ENCODE measurements at regions not wholly inside any gene's neighbourhood (a gene's known extent, or its start where the extent isn't known, plus 50 kb on each side); places are given as distances from the start of the nearest gene placed in this dataset.
"Not testable (repeated sequence)": the region's sequence is repeated elsewhere in the genome, so short reads cannot be mapped to it uniquely, and the experiment has no call there.

DNA sequence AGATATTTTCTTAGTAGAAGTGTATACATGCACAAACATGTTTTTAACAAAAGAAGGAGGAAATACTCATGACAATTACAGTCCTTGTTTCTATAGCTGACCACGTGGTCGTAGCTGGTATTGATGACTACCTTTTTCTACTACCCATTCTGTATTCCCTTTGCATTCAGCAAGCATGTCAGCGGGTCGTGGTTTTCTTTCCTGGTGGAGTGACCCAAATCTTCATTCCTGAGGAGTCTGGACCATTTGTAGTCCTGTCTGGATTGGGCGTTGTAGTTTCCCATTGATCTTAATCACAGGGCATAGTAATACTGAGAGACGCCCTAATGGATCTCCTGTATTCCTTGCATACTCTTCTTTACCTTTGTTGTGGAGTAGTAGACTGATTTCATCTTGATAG is 472.1 kb upstream of the RGS6 start:
- 85 to 97% methylated on average over 6 of the region's 6 CpGs for WGBS, 2 donors
- no peaks in the 10 kb centered on the region for H3K27me3 ChIP-seq
- intact Hi-C loops (cut with DNase I), result no loop called here
- TF ChIP-seq POLR2A (IDR thresholded peaks at IDR 0.05) (no peak), CTCF (IDR thresholded peaks at IDR 0.05) (no peak)
- no peaks in the 10 kb centered on the region for H3K9me3 ChIP-seq
- H3K4me1 ChIP-seq, result no peaks in the 10 kb centered on the region
- H3K4me3 ChIP-seq (replicated peaks in 1 of 3), result no peak overlapping the region
- DNase-seq, result no peak
- no peak overlapping the region for H3K27ac ChIP-seq
- H3K36me3 ChIP-seq, result no peaks in the 10 kb centered on the region

DNA sequence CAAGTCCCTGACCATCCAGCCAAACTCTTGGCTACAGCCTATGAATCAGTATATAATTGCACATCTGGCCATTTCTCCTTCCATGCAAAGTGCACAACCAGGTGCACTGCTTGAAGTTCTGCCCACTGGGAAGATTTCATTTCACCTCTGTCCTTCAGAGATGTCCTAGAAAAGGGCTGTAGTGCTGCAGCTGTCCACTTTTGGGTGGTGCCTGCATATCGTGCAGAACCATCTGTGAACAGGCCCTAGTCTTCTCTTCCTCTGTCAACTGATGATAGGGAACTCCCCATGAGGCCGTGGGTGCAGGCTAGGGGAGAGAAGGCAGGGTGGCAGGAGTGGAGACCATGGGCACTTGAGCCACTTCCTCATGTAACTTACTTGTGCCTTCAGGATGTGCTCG is 470.6 kb upstream of the RGS6 start:
- H3K4me1 ChIP-seq; DNase-seq; intact Hi-C loops (cut with DNase I); H3K36me3 ChIP-seq; H3K27me3 ChIP-seq; H3K4me3 ChIP-seq (replicated peaks in 1 of 3); H3K27ac ChIP-seq; H3K9me3 ChIP-seq: not testable (repeated sequence)
- 93 to 95% methylated on average over 2 to 3 of the region's 3 CpGs for WGBS, 2 donors

GRCh38 chr14:71463807-71464206 is 468.4 kb upstream of the RGS6 start:
- TF ChIP-seq POLR2A (IDR thresholded peaks at IDR 0.05) (no peak), CTCF (IDR thresholded peaks at IDR 0.05) (no peak)
- Histone ChIP-seq H3K4me3 (replicated peaks in 1 of 3) (no peak overlapping the region), H3K4me1 (peaks cover 6 to 7% of the 10 kb centered on the region in 2 donors), H3K27ac (no peak overlapping the region), H3K27me3 (no peaks in the 10 kb centered on the region), H3K9me3 (no peaks in the 10 kb centered on the region), H3K36me3 (no peaks in the 10 kb centered on the region)
- intact Hi-C loops (cut with DNase I), result no loop called here
- DNase-seq, result no peak

GRCh38 chr14:71464840-71465239 is 467.4 kb upstream of the RGS6 start:
- H3K4me3 ChIP-seq (replicated peaks in 1 of 3), result no peak overlapping the region
- no peak for DNase-seq
- intact Hi-C loops (cut with DNase I), result no loop called here
- no peak for TF ChIP-seq CTCF (IDR thresholded peaks at IDR 0.05)
- TF ChIP-seq POLR2A (IDR thresholded peaks at IDR 0.05), result no peak
- 95 to 98% methylated on average over 4 of the region's 4 CpGs for WGBS, 2 donors
- no peak overlapping the region for H3K27ac ChIP-seq
- H3K9me3 ChIP-seq, result no peaks in the 10 kb centered on the region
- peaks cover 6 to 7% of the 10 kb centered on the region in 2 donors for H3K4me1 ChIP-seq
- no peaks in the 10 kb centered on the region for H3K36me3 ChIP-seq
- H3K27me3 ChIP-seq, result no peaks in the 10 kb centered on the region

DNA sequence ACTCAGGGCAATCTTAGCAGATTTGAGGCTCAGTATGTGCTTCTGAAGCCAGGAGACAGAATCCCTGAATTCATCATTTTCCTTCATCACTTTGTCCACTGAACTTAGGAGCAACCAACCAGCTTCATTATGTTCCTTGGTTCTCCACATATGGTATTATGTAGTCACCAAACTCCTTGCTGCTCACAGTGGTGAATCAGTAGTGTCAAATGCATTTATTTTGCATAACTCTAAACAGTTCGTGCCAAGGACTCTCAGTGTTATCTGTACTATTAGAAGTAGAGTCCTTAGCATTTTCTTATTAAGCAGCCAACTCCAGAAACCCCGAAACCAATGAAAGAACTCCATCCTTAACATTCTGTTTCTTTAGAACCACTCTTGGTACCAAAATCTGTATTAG is 466.9 kb upstream of the RGS6 start:
- DNase-seq, result no peak
- no peaks in the 10 kb centered on the region for H3K36me3 ChIP-seq
- no peaks in the 10 kb centered on the region for H3K9me3 ChIP-seq
- H3K4me3 ChIP-seq (replicated peaks in 1 of 3), result no peak overlapping the region
- peaks cover 6 to 7% of the 10 kb centered on the region in 2 donors for H3K4me1 ChIP-seq
- TF ChIP-seq POLR2A (IDR thresholded peaks at IDR 0.05) (no peak), CTCF (IDR thresholded peaks at IDR 0.05) (no peak)
- H3K27me3 ChIP-seq, result no peaks in the 10 kb centered on the region
- intact Hi-C loops (cut with DNase I), result no loop called here
- no peak overlapping the region for H3K27ac ChIP-seq
- 93% methylated on average over 2 of the region's 2 CpGs for WGBS, 2 donors

DNA sequence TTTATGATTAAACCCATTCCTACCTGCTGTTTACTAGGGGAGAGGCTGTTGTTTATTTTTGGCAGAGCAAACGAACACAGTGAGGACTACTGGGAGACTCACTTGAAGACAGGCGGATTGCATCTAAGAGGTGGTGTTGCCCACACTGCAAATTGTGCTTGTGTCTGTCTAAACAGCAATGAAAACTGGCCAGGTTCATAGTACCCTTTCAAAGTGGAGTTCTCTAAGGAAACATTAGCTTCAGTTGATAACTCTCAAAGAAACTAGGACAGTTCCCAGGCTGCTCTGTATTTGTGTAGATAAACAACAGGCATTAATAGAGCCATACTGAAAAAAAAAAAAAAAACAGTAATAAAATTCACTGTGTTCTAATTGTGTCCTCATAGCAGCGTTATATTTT is 466.0 kb upstream of the RGS6 start:
- 43 to 48% methylated on average over 3 of the region's 3 CpGs for WGBS, 2 donors
- Histone ChIP-seq H3K4me3 (replicated peaks in 1 of 3) (no peak overlapping the region), H3K27ac (no peak overlapping the region), H3K27me3 (no peaks in the 10 kb centered on the region), H3K4me1 (peaks cover 6 to 7% of the 10 kb centered on the region in 2 donors), H3K36me3 (no peaks in the 10 kb centered on the region), H3K9me3 (no peaks in the 10 kb centered on the region)
- intact Hi-C loops (cut with DNase I), result no loop called here
- DNase-seq, result no peak
- TF ChIP-seq POLR2A (IDR thresholded peaks at IDR 0.05) (no peak), CTCF (IDR thresholded peaks at IDR 0.05) (no peak)
